HG02610 (cell line): ENCODE measurements at regions not wholly inside any gene's neighbourhood (a gene's known extent, or its start where the extent isn't known, plus 50 kb on each side); places are given as distances from the start of the nearest gene placed in this dataset.
"Not testable (repeated sequence)": the region's sequence is repeated elsewhere in the genome, so short reads cannot be mapped to it uniquely, and the experiment has no call there.

Experiments used
- ATAC-seq: cut with Tn5 transposase; IDR thresholded peaks from one replicate; pipeline ENCODE4 v1.9.1; 2021; ENCODE audit warnings: mild to moderate bottlenecking, moderate library complexity; ENCODE audit not compliant: unreplicated experiment

DNA sequence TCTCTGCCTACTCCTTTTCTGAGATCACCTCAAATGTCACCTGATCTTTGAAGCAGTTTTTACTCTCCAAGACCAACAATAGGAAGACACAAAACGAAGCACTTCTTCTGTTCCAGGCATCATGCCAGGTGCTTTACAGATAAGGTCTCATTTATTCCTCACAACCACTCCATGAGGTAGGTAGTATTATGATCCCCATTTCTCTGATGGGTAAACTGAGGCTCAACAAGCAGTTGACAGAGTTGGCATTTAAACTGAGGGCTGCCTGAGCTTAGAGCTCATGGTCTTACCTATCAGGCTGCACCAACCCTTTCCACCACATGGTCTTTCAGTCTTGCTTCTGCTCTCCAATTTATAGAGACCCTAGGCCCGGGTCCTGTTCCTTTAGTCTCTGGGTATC lies 147.2 kb upstream of the JUN start:
- no peak for ATAC-seq

DNA sequence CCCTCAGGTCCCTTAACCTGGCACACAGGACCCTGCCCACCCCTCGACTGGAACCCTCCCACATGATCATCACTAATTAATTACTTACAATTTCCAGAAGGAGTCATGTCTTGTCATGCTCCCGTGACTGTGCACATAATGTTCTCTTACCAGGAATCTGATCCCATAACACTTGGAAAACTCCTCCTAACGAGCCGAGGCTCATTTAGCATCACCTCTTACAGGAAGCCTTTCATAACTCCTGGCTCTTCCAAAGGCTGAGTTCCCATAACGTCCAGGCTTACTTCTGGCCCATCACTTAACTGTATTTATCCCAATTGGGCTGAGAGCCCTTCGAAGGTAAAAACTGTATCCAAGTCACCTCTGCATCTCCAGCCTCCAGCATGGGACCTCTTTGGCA lies 147.9 kb upstream of the JUN start:
- ATAC-seq, result no peak

DNA sequence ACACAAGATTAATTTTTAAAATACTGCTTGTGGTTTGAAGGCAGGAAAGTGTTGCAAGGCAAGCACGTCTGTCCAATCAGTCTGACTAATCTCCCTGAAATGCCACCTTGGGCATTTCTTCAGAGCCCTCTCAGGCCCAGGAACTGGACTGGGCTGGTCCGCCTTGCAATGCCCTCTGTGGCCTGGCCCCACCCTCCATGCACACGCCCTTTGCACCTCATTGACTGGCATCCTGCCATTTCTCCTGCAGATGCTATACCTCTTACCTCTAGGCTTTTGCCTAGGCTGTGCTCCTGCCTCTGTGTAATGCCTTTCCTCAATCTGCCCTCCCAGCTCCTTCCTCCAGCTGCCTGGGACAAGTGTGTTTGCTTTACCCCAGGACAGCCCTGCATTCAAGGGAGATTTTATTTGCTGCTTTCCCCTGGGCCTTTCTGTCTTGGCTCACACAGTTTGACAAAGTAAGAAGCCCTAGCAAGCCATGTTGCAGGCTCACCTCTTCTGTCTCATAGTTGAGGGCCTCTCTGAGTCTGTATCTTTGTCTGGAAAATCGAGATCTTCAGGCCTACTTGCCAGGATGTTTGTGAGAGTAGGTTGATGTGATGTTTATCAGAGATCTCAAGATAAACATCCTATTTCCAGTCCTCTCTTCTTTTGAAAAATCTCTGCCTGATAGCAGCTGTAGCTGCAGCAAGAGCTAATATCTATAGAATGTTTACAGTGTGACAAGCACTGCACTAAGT lies 149.2 kb upstream of the JUN start:
- ATAC-seq, result no peak

DNA sequence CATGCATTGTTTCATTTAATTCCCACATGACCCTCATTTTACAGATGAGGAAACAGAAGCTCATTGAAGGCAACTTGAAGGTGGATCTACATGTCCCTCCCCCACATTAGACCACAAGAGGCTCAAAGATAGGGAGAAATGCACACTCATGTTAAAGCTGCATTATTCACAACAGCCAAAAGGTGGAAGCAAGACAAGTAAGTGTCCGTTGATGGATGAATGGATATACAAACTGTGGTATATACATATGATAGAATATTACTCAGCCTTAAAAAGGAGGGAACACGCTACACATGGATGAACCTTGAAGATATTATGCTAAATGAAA lies 149.7 kb upstream of the JUN start:
- no peak for ATAC-seq

DNA sequence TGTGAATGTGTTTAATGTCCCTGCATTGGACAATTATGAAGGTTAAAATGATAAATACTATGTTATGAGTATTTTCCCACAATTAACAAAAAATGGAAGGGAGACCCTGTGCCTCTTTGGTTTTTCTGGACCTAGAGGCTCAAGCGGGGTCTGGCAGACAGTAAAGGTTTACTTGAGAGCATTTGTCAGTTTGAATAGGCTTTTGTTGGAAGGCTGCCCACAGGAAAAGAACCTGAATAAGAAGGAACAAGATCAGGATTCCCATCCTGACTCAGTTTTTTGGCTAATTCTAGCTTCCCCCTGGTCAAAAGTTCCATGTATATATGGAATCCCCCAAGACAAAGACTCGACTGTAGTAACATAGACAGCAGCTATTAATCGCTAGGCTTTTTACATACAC lies 150.9 kb upstream of the JUN start:
- ATAC-seq, result no peak

DNA sequence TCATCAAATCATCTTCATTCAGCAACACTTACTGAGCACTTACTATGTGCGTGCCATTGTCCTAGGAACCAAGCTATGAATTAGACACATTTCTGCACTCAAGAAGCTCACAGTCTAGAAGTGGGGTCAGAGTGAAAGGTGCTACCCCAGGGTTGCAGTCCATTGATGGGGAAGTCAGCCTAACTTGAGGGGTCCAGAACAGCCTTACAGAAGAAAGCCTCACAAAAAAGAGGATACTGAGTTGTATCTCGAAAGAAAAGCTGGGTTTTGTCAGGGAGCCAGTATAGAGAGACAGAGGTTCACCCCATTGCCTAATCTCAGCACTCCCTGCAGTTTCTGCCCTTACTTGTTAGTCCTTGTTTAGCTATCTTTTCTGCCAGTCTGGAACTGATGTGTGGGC lies 153.1 kb upstream of the JUN start:
- no peak for ATAC-seq

DNA sequence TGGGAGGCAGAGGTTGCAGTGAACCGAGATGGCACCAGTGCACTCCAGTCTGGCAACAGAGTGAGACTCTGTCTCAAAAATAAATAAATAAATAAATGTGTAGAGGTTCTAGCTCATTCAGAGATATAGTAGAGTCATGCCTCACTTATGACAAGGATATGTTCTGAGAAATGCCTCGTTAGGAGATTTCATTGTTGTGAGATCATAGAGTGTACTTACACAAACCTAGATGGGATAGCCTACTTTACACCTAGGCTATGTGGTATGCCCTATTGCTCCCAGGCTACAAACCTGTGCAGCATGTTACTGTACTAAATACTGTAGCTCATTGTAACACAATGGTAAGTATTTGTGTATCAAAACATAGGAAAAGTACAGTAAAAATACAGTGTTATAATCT lies 155.3 kb upstream of the JUN start:
- ATAC-seq, result no peak

DNA sequence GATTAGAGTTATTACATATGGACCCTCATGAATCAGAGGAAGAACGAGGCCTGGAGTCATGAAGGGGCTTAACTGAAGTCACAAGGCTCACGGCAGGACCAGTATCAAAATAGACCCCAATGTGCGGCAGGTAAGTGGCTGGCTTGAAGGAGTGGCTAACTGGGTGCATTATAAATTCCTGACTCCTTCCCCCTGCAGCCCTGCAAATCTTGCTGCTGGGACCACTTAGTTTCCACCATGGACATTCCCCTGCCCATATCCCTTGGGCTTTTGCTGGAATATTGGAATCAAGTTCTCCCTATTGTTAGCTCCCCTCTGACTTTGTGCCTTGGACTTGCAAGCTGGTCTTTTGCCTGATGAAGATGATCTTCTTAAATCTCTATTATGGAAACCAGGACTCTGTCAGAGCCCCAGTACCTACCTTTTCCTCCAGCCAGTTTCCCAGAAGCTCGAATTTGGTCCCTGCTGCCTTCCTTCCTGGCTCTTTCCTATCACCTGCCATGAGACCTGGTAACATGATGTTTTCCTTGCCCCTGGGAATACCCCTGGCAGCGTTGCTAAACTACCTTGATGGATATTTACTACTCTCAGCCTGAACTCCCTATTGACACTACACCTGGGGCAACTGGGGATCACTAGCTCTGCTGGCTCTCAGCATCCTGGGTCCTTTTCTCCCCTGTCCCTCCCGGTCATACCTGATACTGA lies 156.0 kb upstream of the JUN start:
- ATAC-seq, result no peak

DNA sequence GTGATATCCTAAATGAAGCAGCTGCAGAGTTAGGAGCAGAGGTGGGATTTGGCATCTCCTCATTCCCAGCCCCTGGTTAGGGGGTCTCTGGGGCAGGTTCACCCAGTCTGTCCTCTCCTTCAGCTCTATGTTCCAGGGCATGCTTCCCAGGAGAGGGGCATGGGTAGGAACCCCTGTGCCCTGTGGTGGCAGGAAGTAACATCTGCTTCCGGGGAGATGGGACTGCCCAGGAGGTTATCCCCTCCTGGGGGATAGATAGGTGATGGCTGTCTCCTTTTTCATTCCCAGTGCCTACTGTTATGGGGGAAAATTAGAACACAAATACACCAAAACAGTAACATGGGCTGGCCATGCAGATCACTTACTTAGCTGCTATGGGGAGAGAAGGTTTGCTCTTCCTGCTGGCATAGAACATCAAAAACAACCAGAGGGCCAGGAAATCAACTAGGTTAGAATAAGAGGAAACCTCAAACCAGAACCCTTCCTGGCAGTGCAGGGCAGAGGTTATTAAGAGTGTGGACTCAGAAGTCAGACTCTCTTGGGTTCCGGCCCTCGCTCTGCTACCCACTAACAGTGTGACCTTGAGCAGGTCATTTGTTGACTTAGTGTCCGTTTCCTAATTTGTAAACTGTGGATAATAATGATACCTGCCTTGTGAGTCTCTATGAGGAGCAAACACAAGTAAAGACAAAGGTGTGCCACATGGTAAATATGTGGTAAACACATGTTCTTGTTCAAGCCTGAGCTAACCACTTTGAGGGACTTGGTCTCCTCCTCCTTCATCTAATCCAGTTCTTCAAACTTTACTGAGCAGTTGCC lies 157.8 kb upstream of the JUN start:
- ATAC-seq, result no peak

DNA sequence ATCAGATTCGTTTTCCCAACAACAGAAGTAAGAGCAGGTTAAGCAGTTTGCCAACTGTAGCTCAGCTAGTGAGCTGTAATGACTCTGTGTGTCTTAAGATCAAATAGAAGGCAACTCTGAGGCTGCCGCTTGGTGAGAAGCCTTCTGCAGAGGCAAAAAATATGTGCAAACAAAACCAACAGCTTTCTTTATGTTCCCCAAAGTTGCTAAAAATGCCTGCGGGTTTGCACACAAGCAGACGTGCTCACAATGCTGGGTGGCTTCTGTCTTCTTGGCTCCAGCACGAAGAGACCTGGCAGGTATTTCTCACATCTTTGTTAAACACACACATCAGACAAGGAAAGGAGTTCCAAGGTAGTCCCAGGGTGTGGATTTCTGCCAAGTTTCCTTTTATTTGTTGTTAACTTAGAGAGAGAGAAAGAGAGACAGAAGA lies 158.9 kb upstream of the JUN start:
- no peak for ATAC-seq

DNA sequence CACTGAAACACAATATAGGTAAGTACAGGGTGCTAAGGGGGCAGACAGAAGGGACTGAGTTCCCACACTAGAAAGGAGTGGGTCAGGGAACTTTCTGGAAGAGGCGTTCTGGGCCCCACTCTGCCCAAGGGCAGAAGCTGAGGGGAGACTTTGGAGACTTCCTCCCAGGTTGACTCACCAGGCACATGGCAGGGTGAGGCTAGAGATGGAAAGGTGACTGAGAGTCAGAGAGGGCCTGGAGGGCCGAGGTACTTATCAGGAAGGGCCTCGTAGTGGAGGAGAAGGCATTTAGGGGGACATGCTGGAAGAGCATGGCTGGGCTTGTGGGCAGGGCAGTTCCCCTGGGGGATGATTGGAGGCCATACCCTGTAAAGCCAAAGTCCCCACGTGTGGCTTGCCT lies 159.9 kb upstream of the JUN start:
- ATAC-seq, result no peak

DNA sequence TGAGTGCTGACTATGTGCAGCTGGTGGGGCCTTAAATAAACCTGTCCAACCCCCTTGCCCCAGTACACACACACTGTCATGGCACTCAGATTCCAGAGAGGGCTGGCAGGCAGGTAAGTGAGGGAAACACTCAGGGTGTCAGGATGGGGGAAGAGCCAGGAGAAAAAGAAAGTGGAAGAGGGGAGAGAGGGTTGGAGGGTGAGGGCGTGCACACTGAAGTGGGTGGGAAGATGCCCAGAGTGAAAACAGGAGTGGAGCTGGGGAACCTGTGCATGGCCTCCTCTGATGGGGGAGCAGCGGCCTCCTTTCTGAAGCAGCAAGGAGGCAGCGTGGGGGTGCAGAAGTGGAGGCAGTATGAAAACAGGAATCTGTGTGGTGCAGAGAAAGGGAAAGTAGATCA lies 160.6 kb upstream of the JUN start:
- ATAC-seq, result no peak

DNA sequence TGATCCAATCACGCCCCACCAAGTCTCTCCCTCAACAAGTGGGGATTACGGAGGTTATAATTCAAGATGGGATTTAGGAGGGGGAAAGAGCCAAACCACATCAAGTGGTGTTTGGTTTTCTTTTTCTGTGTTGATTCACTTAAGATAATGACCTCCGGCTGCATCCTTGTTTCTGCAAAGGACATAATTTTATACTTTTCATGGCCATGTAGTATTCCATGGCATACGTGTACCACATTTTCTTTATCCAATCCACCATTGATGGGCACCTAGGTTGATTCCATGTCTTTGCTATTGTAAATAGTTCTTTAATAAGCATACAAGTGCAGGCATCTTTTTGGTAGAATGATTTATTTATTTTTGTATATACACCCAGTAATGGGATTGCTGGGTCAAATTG lies 162.5 kb upstream of the JUN start:
- ATAC-seq, result no peak

DNA sequence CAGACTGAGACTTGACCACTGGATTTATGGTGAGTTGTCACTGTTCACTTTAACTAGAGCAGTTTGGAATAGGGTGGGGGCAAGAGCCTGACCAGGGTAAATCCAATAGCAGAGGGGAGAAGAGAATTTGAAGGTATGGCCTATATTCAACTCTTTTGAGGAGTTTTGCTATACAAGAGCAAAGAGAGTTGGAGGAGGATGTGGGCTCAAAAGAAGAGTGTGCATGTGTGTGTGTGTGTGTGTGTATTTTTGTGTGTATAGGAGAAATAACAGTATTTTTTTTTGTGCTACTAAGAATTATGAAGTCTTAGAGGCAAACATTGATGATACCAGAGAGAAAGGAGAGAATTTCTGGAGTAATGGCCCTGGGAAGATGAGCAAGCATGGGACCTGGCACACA lies 164.8 kb upstream of the JUN start:
- no peak for ATAC-seq

DNA sequence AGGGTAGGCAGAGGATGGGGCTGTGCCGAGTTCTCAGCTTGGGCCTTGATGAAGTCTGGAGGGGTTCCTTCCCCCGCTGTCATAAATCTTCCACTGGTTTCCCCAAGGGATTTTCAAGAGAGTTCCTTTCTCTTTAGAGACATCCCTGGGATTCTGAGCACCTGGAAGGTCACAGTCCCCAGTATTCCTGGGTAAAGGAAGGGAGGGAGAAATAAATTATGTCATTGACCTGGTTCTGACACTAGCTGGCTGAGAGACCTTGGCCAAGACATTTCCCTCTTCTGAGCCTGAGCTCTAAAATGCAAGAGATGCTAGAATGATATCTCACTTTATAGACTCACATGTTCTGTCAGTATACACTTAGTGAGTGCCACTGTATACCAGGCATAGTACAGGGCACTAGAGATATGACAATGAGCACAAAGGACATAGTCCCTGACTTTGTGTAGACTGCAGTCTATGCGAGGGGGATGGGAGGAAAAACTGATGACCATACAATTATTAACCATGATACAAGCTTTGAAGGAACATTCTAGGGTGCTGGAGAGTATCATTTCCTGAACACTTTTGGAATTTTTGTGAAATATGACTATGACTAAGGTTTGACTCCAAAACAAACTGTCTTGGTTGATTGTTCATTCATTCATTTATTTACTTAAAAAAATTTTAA lies 165.8 kb upstream of the JUN start:
- no peak for ATAC-seq

DNA sequence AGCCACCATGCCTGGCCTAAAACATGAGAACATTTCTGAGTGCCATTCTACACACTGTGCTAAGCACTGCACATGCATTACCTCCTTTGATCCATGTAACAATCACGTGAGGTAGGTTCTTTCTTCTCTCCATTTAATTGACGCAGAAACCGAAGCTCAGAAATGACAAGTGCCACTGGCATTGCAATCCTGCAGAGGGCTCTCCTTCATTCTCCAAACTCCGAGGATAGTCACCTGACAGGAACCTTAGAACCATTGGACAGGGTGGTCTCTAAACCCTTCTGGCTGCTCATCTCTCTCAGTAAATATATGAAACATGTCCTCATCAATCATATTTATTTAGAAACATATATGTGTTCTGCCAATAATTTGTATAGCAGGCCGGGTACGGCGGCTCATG lies 167.1 kb upstream of the JUN start:
- no peak for ATAC-seq

DNA sequence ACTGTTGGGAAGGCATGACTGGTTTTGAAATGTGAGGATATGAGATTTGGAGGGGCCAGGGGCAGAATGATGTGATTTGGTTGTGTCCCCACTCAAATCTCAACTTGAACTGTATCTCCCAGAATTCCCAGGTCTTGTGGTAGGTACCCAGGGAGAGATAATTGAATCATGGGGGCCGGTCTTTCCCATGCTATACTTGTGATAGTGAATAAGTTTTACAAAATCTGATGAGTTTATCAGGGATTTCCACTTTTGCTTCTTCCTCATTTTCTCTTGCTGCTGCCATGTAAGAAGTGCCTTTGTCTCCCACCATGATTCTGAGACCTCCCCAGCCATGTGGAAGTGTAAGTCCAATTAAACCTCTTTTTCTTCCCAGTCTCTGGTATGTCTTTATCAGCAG lies 170.1 kb upstream of the JUN start:
- ATAC-seq, result not testable (repeated sequence)

DNA sequence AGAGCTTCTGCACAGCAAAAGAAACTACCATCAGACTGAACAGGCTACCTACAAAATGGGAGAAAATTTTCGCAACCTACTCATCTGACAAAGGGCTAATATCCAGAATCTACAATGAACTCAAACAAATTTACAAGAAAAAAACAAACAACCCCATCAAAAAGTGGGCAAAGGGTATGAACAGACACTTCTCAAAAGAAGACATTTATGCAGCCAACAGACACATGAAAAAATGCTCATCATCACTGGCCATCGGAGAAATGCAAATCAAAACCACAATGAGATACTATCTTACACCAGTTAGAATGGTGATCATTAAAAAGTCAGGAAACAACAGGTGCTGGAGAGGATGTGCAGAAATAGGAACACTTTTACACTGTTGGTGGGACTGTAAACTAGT lies 179.4 kb upstream of the JUN start:
- ATAC-seq, result not testable (repeated sequence)

DNA sequence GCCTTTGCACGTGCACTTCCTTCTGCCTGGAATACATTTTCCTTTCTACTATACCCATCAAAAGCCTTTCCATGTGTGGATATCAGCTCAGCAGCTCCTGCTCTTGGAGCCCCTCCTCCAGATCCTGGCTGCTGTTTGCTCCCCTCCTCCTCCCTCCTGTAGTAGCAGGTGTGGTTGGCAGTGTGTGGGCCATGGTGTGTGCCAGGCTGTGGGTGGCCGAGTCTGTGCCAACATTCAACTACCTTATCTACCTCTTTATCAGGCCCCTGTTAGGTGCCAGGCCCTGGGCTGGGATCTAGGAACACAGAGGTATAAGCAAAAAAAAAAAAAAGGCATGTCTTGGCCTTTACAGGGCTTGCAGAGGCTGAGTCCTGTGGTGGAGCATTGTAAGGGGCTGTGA lies 180.6 kb upstream of the JUN start:
- no peak for ATAC-seq

DNA sequence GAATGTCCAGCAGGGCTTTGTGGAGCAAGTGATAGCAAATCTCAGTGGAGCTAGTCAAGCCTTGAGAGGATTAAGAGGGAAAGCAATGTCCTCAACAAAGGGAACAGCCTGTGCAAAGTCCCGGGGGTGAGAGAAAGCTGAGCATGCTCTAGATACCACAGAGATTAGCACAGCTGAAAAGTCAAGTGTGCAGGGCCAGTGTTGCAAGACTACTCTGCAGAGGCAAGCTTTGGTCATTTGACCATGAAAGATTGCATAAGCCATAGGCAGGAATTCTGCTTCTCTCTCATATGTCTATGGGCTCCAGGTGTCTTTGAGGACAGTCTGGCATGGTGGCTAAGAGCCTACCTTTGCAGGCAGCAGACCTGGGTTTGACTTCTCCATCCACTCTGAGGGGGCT lies 181.0 kb upstream of the JUN start:
- ATAC-seq, result no peak

DNA sequence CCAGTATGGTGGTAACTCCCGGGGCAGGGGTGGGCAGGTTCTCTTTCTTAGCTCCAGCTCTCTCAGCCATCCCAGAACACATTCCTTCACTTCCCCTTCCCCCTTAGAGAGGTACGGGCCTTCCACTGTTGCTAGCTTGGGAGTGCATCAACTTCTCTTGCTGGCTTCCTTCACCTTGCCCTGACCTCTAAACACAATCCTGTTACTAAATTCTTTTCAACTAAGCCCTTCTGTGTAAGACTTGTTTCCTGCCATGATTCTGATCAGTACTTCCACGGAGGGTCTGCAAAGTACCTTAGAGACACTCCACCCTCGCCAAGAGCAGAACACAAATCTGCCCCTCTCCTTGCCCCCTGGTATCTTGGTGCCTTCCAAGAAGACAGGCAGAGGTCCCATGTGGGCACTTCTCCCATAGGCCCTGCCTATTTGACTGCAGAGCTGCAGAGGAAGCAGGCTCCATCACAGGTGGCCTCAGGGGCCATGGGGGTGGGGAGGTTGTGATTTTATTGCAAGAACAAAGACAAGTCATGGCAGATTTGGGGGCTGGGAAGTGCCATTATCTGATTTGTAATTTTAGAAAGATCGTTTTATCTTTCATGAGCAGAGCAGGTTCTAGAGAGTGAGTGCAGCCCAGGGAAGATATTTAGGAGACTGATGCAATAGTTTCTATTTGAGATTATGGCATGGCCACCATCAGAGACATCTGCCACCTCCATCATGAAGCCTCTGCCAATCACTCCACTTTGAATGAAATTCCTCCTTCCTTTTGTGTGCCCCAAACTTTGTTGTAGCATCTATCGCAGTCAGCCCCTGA lies 182.5 kb upstream of the JUN start:
- no peak for ATAC-seq
